HCT116 (cell line): ENCODE measurements at regions not wholly inside any gene's neighbourhood (a gene's known extent, or its start where the extent isn't known, plus 50 kb on each side); places are given as distances from the start of the nearest gene placed in this dataset.

Experiments used
- ATAC-seq: fragments of 200-7000 bp; cut with Tn5 transposase; 2 replicates; pipeline ENCODE4 v1.9.1; 2020; ENCODE audit warnings: mild to moderate bottlenecking, moderate library complexity
- BruUV-seq: library from RNA; stranded (reverse); fragments of 400-500 nt; replicated peaks from 2 replicates; lab custom pipeline; 2021; lab: Mats Ljungman, UMichigan
- CTCF ChIA-PET: fragments of 300-600 bp; sonication (Branson Sonifier 250); formaldehyde crosslinking; loops from one replicate; lab custom pipeline; 2021; ENCODE audit warnings: antibody characterized with exemption; lab: Charles Lee
- POLR2A ChIA-PET: fragments of 300-600, 350-600 bp; sonication (Branson Sonifier 250); formaldehyde crosslinking; loops from one replicate; lab custom pipeline; 2021; ENCODE audit warnings: antibody characterized with exemption; lab: Charles Lee
- RAD21 ChIA-PET, 2 experiments: fragments of 300-600 bp; sonication (Branson Sonifier 250); formaldehyde crosslinking; loops; one replicate each; lab custom pipeline; 2023; ENCODE audit warnings: low total read pairs in 2 of 2; ENCODE audit not compliant: uncharacterized antibody in 2 of 2, unreplicated experiment in 2 of 2, low non-redundant PET in 1 of 2; lab: Charles Lee
- DNase-seq: peaks from one replicate; pipeline ENCODE4 v3.0.0-alpha.2; 2010; ENCODE audit warnings: low read depth, low spot score
- H2AFZ ChIP-seq: fragments of 200-600 bp; shearing (Covaris generic), sonication (generic); 2 replicates; pipeline ENCODE4 v1.6.1; 2017; ENCODE audit warnings: low read depth, mixed run types, mixed read lengths, antibody characterized with exemption, low read length; ENCODE audit not compliant: poor library complexity, severe bottlenecking
- H3K27ac ChIP-seq: 2 replicates; pipeline ENCODE4 v1.5.1; 2012; ENCODE audit warnings: low read depth, low read length
- H3K27me3 ChIP-seq: fragments of 200-600 bp; sonication (generic); 2 replicates; pipeline ENCODE4 v1.6.1; 2016; ENCODE audit warnings: mixed run types, low read length, mixed read lengths; ENCODE audit not compliant: insufficient read depth
- H3K36me3 ChIP-seq, 2 experiments: fragments of 200-500 bp in 1 of 2; fragments of 200-600 bp in 1 of 2; sonication (Bioruptor generic) in 1 of 2; sonication (generic) in 1 of 2; 2 replicates each; pipeline versions ENCODE4 v1.5.1 to v1.6.1; 2014 to 2016; ENCODE audit warnings: low read length in 2 of 2, inconsistent platforms in 1 of 2, mixed read lengths in 1 of 2, mixed run types in 1 of 2; ENCODE audit not compliant: insufficient read depth in 2 of 2, control insufficient read depth in 1 of 2
- H3K4me1 ChIP-seq, 2 experiments: fragments of 200-600 bp in 1 of 2; sonication (generic) in 1 of 2; 2 replicates each; pipeline versions ENCODE4 v1.5.1 to v1.6.1; 2012 to 2017; ENCODE audit warnings: low read length in 2 of 2, inconsistent platforms in 1 of 2, mild to moderate bottlenecking in 1 of 2, mixed read lengths in 1 of 2, mixed run types in 1 of 2, moderate library complexity in 1 of 2; ENCODE audit not compliant: insufficient read depth in 2 of 2, control insufficient read depth in 1 of 2
- H3K4me2 ChIP-seq: fragments of 200-600 bp; sonication (generic); 2 replicates; pipeline ENCODE4 v1.6.1; 2017; ENCODE audit warnings: mixed run types, low read length, mixed read lengths
- H3K4me3 ChIP-seq, 2 experiments: fragments of 200-600 bp in 1 of 2; sonication (generic) in 1 of 2; replicated peaks in 1 of 2; 2 replicates each; pipeline ENCODE4 v1.5.1; 2011 to 2016; ENCODE audit warnings: low read length in 2 of 2, control low read depth in 1 of 2, low read depth in 1 of 2, mild to moderate bottlenecking in 1 of 2, mixed read lengths in 1 of 2, mixed run types in 1 of 2
- H3K79me2 ChIP-seq: fragments of 200-600 bp; sonication (generic); 2 replicates; pipeline ENCODE4 v1.6.1; 2017; ENCODE audit warnings: mild to moderate bottlenecking, mixed run types, low read length, moderate library complexity, mixed read lengths; ENCODE audit not compliant: insufficient read depth
- H3K9ac ChIP-seq: fragments of 200-600 bp; sonication (generic); 2 replicates; pipeline ENCODE4 v1.6.1; 2016; ENCODE audit warnings: low read length, mixed read lengths
- H3K9me2 ChIP-seq: fragments of 200-600 bp; sonication (generic), shearing (Covaris generic); 2 replicates; pipeline ENCODE4 v1.6.1; 2017; ENCODE audit warnings: mixed run types, mild to moderate bottlenecking, moderate library complexity; ENCODE audit not compliant: insufficient read depth
- H3K9me3 ChIP-seq, 2 experiments: fragments of 200-500 bp in 1 of 2; fragments of 200-600 bp in 1 of 2; sonication (Bioruptor generic) in 1 of 2; sonication (generic) in 1 of 2; 2 replicates each; pipeline ENCODE4 v1.6.1; 2014 to 2017; ENCODE audit warnings: low read length in 2 of 2, mixed read lengths in 2 of 2, inconsistent platforms in 1 of 2, low read depth in 1 of 2, mild to moderate bottlenecking in 1 of 2, mixed run types in 1 of 2, moderate library complexity in 1 of 2; ENCODE audit not compliant: control insufficient read depth in 1 of 2, insufficient read depth in 1 of 2
- H4K20me1 ChIP-seq: fragments of 200-600 bp; sonication (generic), shearing (Covaris generic); 2 replicates; pipeline ENCODE4 v1.6.1; 2017; ENCODE audit warnings: mixed run types, mild to moderate bottlenecking, moderate library complexity; ENCODE audit not compliant: insufficient read depth
- ATF3 ChIP-seq: IDR thresholded peaks from 2 replicates; pipeline ENCODE4 v1.6.1; 2012
- CEBPB ChIP-seq: IDR thresholded peaks from 2 replicates; pipeline ENCODE4 v1.6.1; 2012; ENCODE audit warnings: low read depth
- CTCF ChIP-seq, 3 experiments: fragments of 200-600 bp in 1 of 3; sonication (generic) in 1 of 3; IDR thresholded peaks in 2 of 3; conservative IDR thresholded peaks in 1 of 3; 2 replicates each; pipeline ENCODE4 v1.5.1; 2012 to 2017; ENCODE audit warnings: low read depth in 2 of 3, low read length in 2 of 3, antibody characterized with exemption in 1 of 3, borderline replicate concordance in 1 of 3, control low read depth in 1 of 3, mild to moderate bottlenecking in 1 of 3, mixed read lengths in 1 of 3, mixed run types in 1 of 3, moderate library complexity in 1 of 3; ENCODE audit not compliant: insufficient read depth in 1 of 3
- EGR1 ChIP-seq: IDR thresholded peaks from 2 replicates; pipeline ENCODE4 v1.6.1; 2012; ENCODE audit warnings: low read depth
- EZH2phosphoT487 ChIP-seq: fragments of 200-600 bp; IDR thresholded peaks from 2 replicates; pipeline ENCODE4 v1.6.1; 2018; ENCODE audit warnings: antibody characterized with exemption, borderline replicate concordance
- FOSL1 ChIP-seq: IDR thresholded peaks from 2 replicates; pipeline ENCODE4 v1.6.1; 2012; ENCODE audit warnings: low read depth
- MAX ChIP-seq: IDR thresholded peaks from 2 replicates; pipeline ENCODE4 v1.6.1; 2012
- POLR2A ChIP-seq: IDR thresholded peaks from 2 replicates; pipeline ENCODE4 v1.7.0; 2011; ENCODE audit warnings: borderline replicate concordance; ENCODE audit not compliant: insufficient read depth, insufficient read length; ENCODE audit errors: extremely low read depth
- POLR2AphosphoS5 ChIP-seq: IDR thresholded peaks from 2 replicates; pipeline ENCODE4 v1.6.1; 2011; ENCODE audit warnings: mild to moderate bottlenecking, low read depth, low read length, moderate library complexity
- SP1 ChIP-seq: IDR thresholded peaks from 2 replicates; pipeline ENCODE4 v1.6.1; 2012; ENCODE audit warnings: low read depth
- SRF ChIP-seq: IDR thresholded peaks from 2 replicates; pipeline ENCODE4 v1.6.1; 2012; ENCODE audit warnings: low read depth
- intact Hi-C: fragments of 100-400 bp; cut with micrococcal nuclease; formaldehyde crosslinking; loops from 2 replicates; pipeline ENCODE4 v1.10.0; 2022

GRCh38 chr16:64364416-64364815 is 757.4 kb downstream of the CDH11 start:
- no peaks in the 10 kb centered on the region for H3K36me3 ChIP-seq
- no peak overlapping the region for H2AFZ ChIP-seq
- H3K9me3 ChIP-seq, result peaks cover 7 to 27% of the 10 kb centered on the region in 2 experiments; a peak in 2 of 4 replicates
- TF ChIP-seq MAX, result no peak
- TF ChIP-seq POLR2A, result no peak
- no peak for TF ChIP-seq CEBPB
- no peak for TF ChIP-seq EGR1
- no peak for TF ChIP-seq EZH2phosphoT487
- TF ChIP-seq ATF3, result no peak
- no peak for TF ChIP-seq POLR2AphosphoS5
- no peak for TF ChIP-seq SP1
- no peak for TF ChIP-seq SRF
- DNase-seq (no peak), ATAC-seq (no peak)
- RAD21 ChIA-PET, result no interaction called here
- H3K79me2 ChIP-seq, result no peaks in the 10 kb centered on the region
- no peak overlapping the region for H3K4me3 ChIP-seq
- no peaks in the 10 kb centered on the region for H4K20me1 ChIP-seq
- no peak overlapping the region for H3K4me2 ChIP-seq
- BruUV-seq, result no TSS peak
- H3K27me3 ChIP-seq, result no peaks in the 10 kb centered on the region
- no peak overlapping the region for H3K9ac ChIP-seq
- intact Hi-C loops, result no loop called here
- no peak overlapping the region for H3K27ac ChIP-seq
- no peaks in the 10 kb centered on the region for H3K4me1 ChIP-seq
- no peaks in the 10 kb centered on the region for H3K9me2 ChIP-seq
- CTCF ChIA-PET, result no interaction called here
- POLR2A ChIA-PET, result no interaction called here

- H3K27ac ChIP-seq, result no peak overlapping the region
- H3K4me2 ChIP-seq, result no peak overlapping the region
- no peaks in the 10 kb centered on the region for H3K9me2 ChIP-seq
- no peak overlapping the region for H3K4me3 ChIP-seq
- H4K20me1 ChIP-seq, result no peaks in the 10 kb centered on the region
- no TSS peak for BruUV-seq
- CTCF ChIA-PET, result no interaction called here
- DNase-seq, result no peak
- RAD21 ChIA-PET, result no interaction called here
- no peaks in the 10 kb centered on the region for H3K79me2 ChIP-seq
- no peak overlapping the region for H2AFZ ChIP-seq
- no peaks in the 10 kb centered on the region for H3K4me1 ChIP-seq
- POLR2A ChIA-PET, result no interaction called here
- no peaks in the 10 kb centered on the region for H3K36me3 ChIP-seq
- no peak overlapping the region for H3K9ac ChIP-seq
- TF ChIP-seq FOSL1, result no peak
- no peak for TF ChIP-seq CTCF (IDR thresholded peaks at IDR 0.05 in 2 of 3, conservative IDR thresholded peaks at IDR 0.05 in 1 of 3; ENCODE audit: borderline replicate concordance in 1 of 3, insufficient read depth in 1 of 3, low read depth in 2 of 3, low read length in 2 of 3)
- TF ChIP-seq POLR2AphosphoS5, result no peak
- TF ChIP-seq, all 23 proteins: peak for 0
- Histone ChIP-seq H3K9me3 (peaks cover 7 to 27% of the 10 kb centered on the region in 2 experiments; a peak in 2 of 4 replicates), H3K27me3 (no peaks in the 10 kb centered on the region)
- ATAC-seq, result no peak
- intact Hi-C loops, result no loop called here
Measured at GRCh38 chr16:64364016-64364415, 757.8 kb downstream of the CDH11 start.
